Transverse colon (tissue), 4 donors: ENCODE measurements at regions not wholly inside any gene's neighbourhood (a gene's known extent, or its start where the extent isn't known, plus 50 kb on each side); places are given as distances from the start of the nearest gene placed in this dataset.

Source experiments
- DNase-seq: peaks from one replicate; pipeline ENCODE4 v3.0.0-alpha.2; 2019
- H3K27ac ChIP-seq, 4 donors: fragments of 200-600 bp; sonication (generic); 2 replicates each; pipeline ENCODE4 v1.5.1; 2016 to 2018; ENCODE audit warnings: inconsistent platforms in 4 of 4
- H3K27me3 ChIP-seq: fragments of 200-600 bp; sonication (generic); 2 replicates; pipeline ENCODE4 v1.5.1; 2017; ENCODE audit warnings: inconsistent platforms
- H3K36me3 ChIP-seq, 4 donors: fragments of 200-600 bp; sonication (generic); 2 replicates each; pipeline ENCODE4 v1.5.1; 2017 to 2019; ENCODE audit warnings: inconsistent platforms in 4 of 4
- H3K4me1 ChIP-seq, 4 donors: fragments of 200-600 bp; sonication (generic); 2 replicates each; pipeline ENCODE4 v1.5.1; 2017 to 2020; ENCODE audit warnings: inconsistent platforms in 4 of 4
- H3K4me3 ChIP-seq, 4 donors: fragments of 200-600 bp; sonication (generic); 1 replicate in 1 of 4; 2 replicates in 3 of 4; pipeline versions ENCODE4 v1.5.1 to v1.6.1; 2017 to 2019; ENCODE audit warnings: inconsistent platforms in 4 of 4
- H3K9me3 ChIP-seq, 2 donors: fragments of 200-600 bp; sonication (generic); 2 replicates each; pipeline ENCODE4 v1.5.1; 2017 to 2019; ENCODE audit warnings: inconsistent platforms in 2 of 2
- CTCF ChIP-seq, 5 experiments: fragments of 200-600 bp in 3 of 5; fragments of 450-650 bp in 2 of 5; sonication (generic) in 3 of 5; IDR thresholded peaks; 1 replicate in 2 of 5; 2 replicates in 3 of 5; pipeline ENCODE4 v1.5.1; 2016 to 2017; ENCODE audit warnings: antibody characterized with exemption in 5 of 5, inconsistent platforms in 3 of 5, mild to moderate bottlenecking in 2 of 5, moderate library complexity in 1 of 5
- EP300 ChIP-seq: sonication (generic); formaldehyde crosslinking; IDR thresholded peaks from one replicate; pipeline ENCODE4 v1.6.1; 2017; ENCODE audit warnings: antibody characterized with exemption, low read depth
- POLR2A ChIP-seq: fragments of 450-650 bp; IDR thresholded peaks from one replicate; pipeline ENCODE4 v1.6.1; 2016; ENCODE audit warnings: antibody characterized with exemption, mild to moderate bottlenecking, moderate library complexity
- POLR2AphosphoS5 ChIP-seq, 3 donors: sonication (generic); formaldehyde crosslinking; IDR thresholded peaks; one replicate each; pipeline ENCODE4 v1.6.1; 2016; ENCODE audit warnings: antibody characterized with exemption in 3 of 3
- WGBS, 2 donors: methylation state at CpG; one replicate each; pipeline ENCODE4 v1.1.5; 2018; ENCODE audit warnings: low coverage in 1 of 2; 5-methylcytosine and 5-hydroxymethylcytosine counted together
- in situ Hi-C, 4 donors: fragments of 200-750 bp; cut with MboI; loops; one replicate each; pipeline versions ENCODE4 v1.15.0 to v1.15.1; 2017; ENCODE audit warnings: low sequenced_read_pairs in 3 of 4, low pct_ligation_motif_present in 1 of 4, low pct_unique_long_range_greater_than_20kb in 1 of 4
- intact Hi-C: fragments of 100-400 bp; cut with DNase I; formaldehyde crosslinking; loops from one replicate; pipeline ENCODE4 v1.15.1; 2023; ENCODE audit warnings: low total_unique reads

GRCh38 chr3:68290333-68290732 is 635.9 kb upstream of the SUCLG2 start:
- TF ChIP-seq EP300 (no peak), CTCF (IDR thresholded peaks at IDR 0.05) (no peak), POLR2AphosphoS5 (IDR thresholded peaks at IDR 0.05) (no peak), POLR2A (no peak)
- no peak for DNase-seq
- intact Hi-C loops = no loop called here
- no peak overlapping the region for H3K27ac ChIP-seq
- no peaks in the 10 kb centered on the region for H3K4me1 ChIP-seq
- no peaks in the 10 kb centered on the region for H3K27me3 ChIP-seq
- H3K36me3 ChIP-seq = no peaks in the 10 kb centered on the region
- no peak overlapping the region for H3K4me3 ChIP-seq
- in situ Hi-C loops = no loop called here
- no peaks in the 10 kb centered on the region for H3K9me3 ChIP-seq

GRCh38 chr3:68288085-68288484 is 633.7 kb upstream of the SUCLG2 start:
- in situ Hi-C loops = no loop called here
- Histone ChIP-seq H3K27ac (no peak overlapping the region), H3K9me3 (no peaks in the 10 kb centered on the region), H3K27me3 (no peaks in the 10 kb centered on the region), H3K4me3 (no peak overlapping the region), H3K4me1 (no peaks in the 10 kb centered on the region), H3K36me3 (no peaks in the 10 kb centered on the region)
- no peak for TF ChIP-seq POLR2A
- TF ChIP-seq CTCF (IDR thresholded peaks at IDR 0.05) = no peak
- TF ChIP-seq EP300 = no peak
- TF ChIP-seq POLR2AphosphoS5 (IDR thresholded peaks at IDR 0.05) = no peak
- no peak for DNase-seq
- 84 to 90% methylated on average over 8 of the region's 8 CpGs for WGBS, 2 donors
- intact Hi-C loops = no loop called here

- no peaks in the 10 kb centered on the region for H3K9me3 ChIP-seq
- 70 to 72% methylated on average over 8 of the region's 8 CpGs for WGBS, 2 donors
- in situ Hi-C loops = no loop called here
- no peak overlapping the region for H3K4me3 ChIP-seq
- no peaks in the 10 kb centered on the region for H3K36me3 ChIP-seq
- no peak for TF ChIP-seq EP300
- TF ChIP-seq CTCF (IDR thresholded peaks at IDR 0.05) = no peak
- TF ChIP-seq POLR2A = no peak
- TF ChIP-seq POLR2AphosphoS5 (IDR thresholded peaks at IDR 0.05) = no peak
- H3K4me1 ChIP-seq = no peaks in the 10 kb centered on the region
- H3K27me3 ChIP-seq = no peaks in the 10 kb centered on the region
- intact Hi-C loops = no loop called here
- DNase-seq = no peak
- no peak overlapping the region for H3K27ac ChIP-seq
These were observed 632.7 kb upstream of the SUCLG2 start for GRCh38 chr3:68287101-68287500.

- intact Hi-C loops (no loop called here), in situ Hi-C loops (no loop called here)
- TF ChIP-seq POLR2AphosphoS5 (IDR thresholded peaks at IDR 0.05) (no peak), CTCF (IDR thresholded peaks at IDR 0.05) (no peak), POLR2A (no peak), EP300 (no peak)
- no peak overlapping the region for H3K27ac ChIP-seq
- no peaks in the 10 kb centered on the region for H3K27me3 ChIP-seq
- 0 to 19% methylated on average over 1 of the region's 1 CpG for WGBS, 2 donors
- no peak overlapping the region for H3K4me3 ChIP-seq
- H3K9me3 ChIP-seq = no peaks in the 10 kb centered on the region
- H3K36me3 ChIP-seq = no peaks in the 10 kb centered on the region
- DNase-seq = no peak
- H3K4me1 ChIP-seq = no peaks in the 10 kb centered on the region
These were observed 619.9 kb upstream of the SUCLG2 start for GRCh38 chr3:68274286-68274685.
